Central memory CD8-positive, alpha-beta T cell (primary cell): ENCODE measurements at regions not wholly inside any gene's neighbourhood (a gene's known extent, or its start where the extent isn't known, plus 50 kb on each side); places are given as distances from the start of the nearest gene placed in this dataset.

Experiments
- ATAC-seq: fragments of 150-1000 bp; cut with Tn5 transposase; replicated peaks from 2 replicates; pipeline ENCODE4 v1.10.0; 2022; ENCODE audit warnings: mild to moderate bottlenecking, moderate FRiP score, moderate number of reproducible peaks; ENCODE audit not compliant: poor library complexity, severe bottlenecking; ENCODE audit errors: extremely low read depth
- DNase-seq, 2 donors: peaks; one replicate each; pipeline ENCODE4 v3.0.0; 2021; ENCODE audit warnings: low spot score in 2 of 2
- H3K27ac Mint-ChIP-seq: one replicate; pipeline ENCODE4 v1.8.0; 2022; ENCODE audit warnings: low read depth, mild to moderate bottlenecking, moderate library complexity, mixed read lengths
- H3K27me3 Mint-ChIP-seq: one replicate; pipeline ENCODE4 v1.8.0; 2022; ENCODE audit warnings: mixed read lengths
- H3K36me3 Mint-ChIP-seq: one replicate; pipeline ENCODE4 v1.8.0; 2022; ENCODE audit warnings: mild to moderate bottlenecking, moderate library complexity, mixed read lengths; ENCODE audit not compliant: insufficient read depth
- H3K4me1 Mint-ChIP-seq: one replicate; pipeline ENCODE4 v1.8.0; 2022; ENCODE audit warnings: mixed read lengths
- H3K4me3 Mint-ChIP-seq: one replicate; pipeline ENCODE4 v1.8.0; 2022; ENCODE audit warnings: mild to moderate bottlenecking, moderate library complexity, mixed read lengths
- H3K9me3 Mint-ChIP-seq: one replicate; pipeline ENCODE4 v1.8.0; 2022; ENCODE audit warnings: mixed read lengths

- Mint-ChIP-seq H3K36me3 (no peaks in the 10 kb centered on the region), H3K4me3 (no peak overlapping the region), H3K27me3 (no peaks in the 10 kb centered on the region), H3K9me3 (peaks cover 6% of the 10 kb centered on the region), H3K27ac (no peak overlapping the region), H3K4me1 (no peaks in the 10 kb centered on the region)
- ATAC-seq = no peak
- no peak for DNase-seq
These were observed 164.5 kb downstream of the ZNF608 start for GRCh38 chr5:124581738-124582560.

GRCh38 chr5:124580925-124581737 lies 165.3 kb downstream of the ZNF608 start:
- no peaks in the 10 kb centered on the region for H3K9me3 Mint-ChIP-seq
- no peak for ATAC-seq
- H3K4me1 Mint-ChIP-seq = no peaks in the 10 kb centered on the region
- H3K27me3 Mint-ChIP-seq = no peaks in the 10 kb centered on the region
- H3K27ac Mint-ChIP-seq = no peak overlapping the region
- H3K4me3 Mint-ChIP-seq = no peak overlapping the region
- H3K36me3 Mint-ChIP-seq = no peaks in the 10 kb centered on the region
- DNase-seq = no peak

- DNase-seq (no peak), ATAC-seq (no peak)
- Mint-ChIP-seq H3K36me3 (no peaks in the 10 kb centered on the region), H3K27ac (no peak overlapping the region), H3K9me3 (no peaks in the 10 kb centered on the region), H3K27me3 (no peaks in the 10 kb centered on the region), H3K4me1 (no peaks in the 10 kb centered on the region), H3K4me3 (no peak overlapping the region)
These were observed 165.9 kb downstream of the ZNF608 start for GRCh38 chr5:124580512-124580911.

DNA sequence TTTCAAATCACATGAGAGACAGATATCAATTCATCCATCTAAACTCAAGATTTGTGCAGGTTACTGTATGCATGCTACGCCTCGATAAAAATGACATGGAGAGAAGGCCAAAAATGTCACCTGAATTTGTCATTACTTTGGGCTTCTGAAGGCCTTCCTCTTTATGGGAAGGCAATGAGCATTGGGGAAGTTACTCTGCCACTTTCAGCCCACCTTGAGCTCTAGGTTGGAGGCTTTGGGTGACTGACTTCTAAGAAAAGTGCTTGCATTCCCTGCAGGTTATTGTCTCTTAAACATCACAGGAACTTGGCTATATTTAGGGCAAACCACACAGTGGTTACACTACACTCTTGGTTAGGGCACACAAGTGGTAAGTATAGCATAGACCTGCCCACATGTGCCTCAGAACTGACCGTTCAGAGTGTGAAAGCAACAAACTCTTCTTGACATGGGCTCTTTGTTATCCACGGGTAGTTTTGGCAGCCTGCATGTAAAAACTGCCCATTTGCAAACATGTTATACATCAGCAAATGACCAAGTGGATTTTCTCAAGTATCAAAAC lies 169.5 kb downstream of the ZNF608 start:
- DNase-seq (no peak), ATAC-seq (no peak)
- H3K4me1 Mint-ChIP-seq = no peaks in the 10 kb centered on the region
- no peaks in the 10 kb centered on the region for H3K36me3 Mint-ChIP-seq
- H3K27me3 Mint-ChIP-seq = no peaks in the 10 kb centered on the region
- H3K4me3 Mint-ChIP-seq = no peak overlapping the region
- no peak overlapping the region for H3K27ac Mint-ChIP-seq
- H3K9me3 Mint-ChIP-seq = peaks cover 5% of the 10 kb centered on the region

- no peaks in the 10 kb centered on the region for H3K27me3 Mint-ChIP-seq
- H3K36me3 Mint-ChIP-seq = no peaks in the 10 kb centered on the region
- no peak overlapping the region for H3K27ac Mint-ChIP-seq
- no peak for ATAC-seq
- peaks cover 5% of the 10 kb centered on the region for H3K9me3 Mint-ChIP-seq
- no peak for DNase-seq
- H3K4me3 Mint-ChIP-seq = no peak overlapping the region
- H3K4me1 Mint-ChIP-seq = no peaks in the 10 kb centered on the region
These were observed 170.7 kb downstream of the ZNF608 start for GRCh38 chr5:124575725-124576124.

DNA sequence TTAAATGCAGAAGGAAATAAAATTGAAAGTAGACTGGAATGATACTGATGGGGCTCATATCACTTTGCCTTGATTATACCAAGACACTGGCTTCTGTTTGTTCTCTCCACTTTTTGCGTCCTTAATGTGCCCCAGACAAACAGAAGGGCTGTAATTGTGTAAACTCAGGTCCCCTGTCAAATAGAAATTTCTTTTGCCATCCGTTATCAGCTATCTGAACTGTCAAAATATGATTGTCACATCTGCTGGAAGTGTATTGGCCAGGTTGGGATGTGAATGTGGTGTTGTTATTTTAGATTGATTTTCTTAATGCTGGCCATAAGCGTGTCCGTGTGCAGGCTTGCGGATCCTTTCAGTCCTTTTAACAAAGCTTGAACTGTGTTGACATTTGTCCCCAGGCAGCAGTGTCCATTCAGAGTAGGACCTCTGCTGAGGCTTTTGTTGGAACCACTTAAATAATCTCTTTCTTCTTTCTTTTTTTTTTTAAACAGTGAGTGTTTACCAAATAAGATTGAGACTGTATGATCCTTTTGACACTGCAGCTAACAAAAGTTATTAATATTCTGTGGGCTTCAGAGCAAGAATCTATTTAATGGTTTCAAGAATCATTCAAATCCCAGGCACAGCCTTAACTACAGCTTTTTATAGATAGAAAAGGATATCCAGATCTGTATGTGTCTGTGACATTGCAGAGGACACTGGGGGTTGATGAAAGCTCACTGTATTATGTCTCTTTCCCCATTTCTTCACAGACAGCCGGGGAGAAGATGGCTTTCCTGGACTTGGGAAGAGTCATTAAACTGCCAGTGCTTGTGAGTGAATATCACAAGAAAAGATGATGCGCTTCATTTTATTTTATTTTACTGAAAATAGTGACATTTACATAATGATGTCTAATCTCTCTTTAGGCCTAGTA lies 171.7 kb downstream of the ZNF608 start:
- no peak for DNase-seq
- Mint-ChIP-seq H3K4me3 (no peak overlapping the region), H3K36me3 (no peaks in the 10 kb centered on the region)

DNA sequence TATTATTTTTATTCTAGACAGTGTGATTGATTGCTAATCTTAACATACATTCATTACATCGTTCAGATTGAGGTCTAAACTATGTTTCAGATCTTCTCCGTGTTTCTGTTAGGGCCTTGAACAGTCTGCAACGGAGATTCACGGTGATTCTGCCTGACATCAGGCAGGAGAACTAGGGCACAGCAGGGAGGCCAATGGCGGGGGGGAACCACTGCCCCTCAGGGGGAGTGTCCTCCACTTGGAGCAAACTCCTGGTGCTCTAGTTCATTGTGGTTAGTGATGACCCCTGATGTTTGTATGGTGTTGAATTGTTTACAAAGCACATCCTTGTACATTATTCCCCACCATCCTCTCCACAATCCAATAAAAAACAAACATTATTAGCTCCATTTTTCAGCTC lies 173.5 kb downstream of the ZNF608 start:
- Mint-ChIP-seq H3K4me1 (no peaks in the 10 kb centered on the region), H3K27me3 (no peaks in the 10 kb centered on the region), H3K9me3 (peaks cover 5% of the 10 kb centered on the region), H3K27ac (no peak overlapping the region), H3K36me3 (no peaks in the 10 kb centered on the region), H3K4me3 (no peak overlapping the region)
- no peak for DNase-seq
- ATAC-seq = no peak

More for the DNA sequence above, 171.7 kb downstream of the ZNF608 start:
- Mint-ChIP-seq H3K27me3 (no peaks in the 10 kb centered on the region), H3K9me3 (peaks cover 5% of the 10 kb centered on the region), H3K4me1 (no peaks in the 10 kb centered on the region), H3K27ac (no peak overlapping the region)
- ATAC-seq = no peak

DNA sequence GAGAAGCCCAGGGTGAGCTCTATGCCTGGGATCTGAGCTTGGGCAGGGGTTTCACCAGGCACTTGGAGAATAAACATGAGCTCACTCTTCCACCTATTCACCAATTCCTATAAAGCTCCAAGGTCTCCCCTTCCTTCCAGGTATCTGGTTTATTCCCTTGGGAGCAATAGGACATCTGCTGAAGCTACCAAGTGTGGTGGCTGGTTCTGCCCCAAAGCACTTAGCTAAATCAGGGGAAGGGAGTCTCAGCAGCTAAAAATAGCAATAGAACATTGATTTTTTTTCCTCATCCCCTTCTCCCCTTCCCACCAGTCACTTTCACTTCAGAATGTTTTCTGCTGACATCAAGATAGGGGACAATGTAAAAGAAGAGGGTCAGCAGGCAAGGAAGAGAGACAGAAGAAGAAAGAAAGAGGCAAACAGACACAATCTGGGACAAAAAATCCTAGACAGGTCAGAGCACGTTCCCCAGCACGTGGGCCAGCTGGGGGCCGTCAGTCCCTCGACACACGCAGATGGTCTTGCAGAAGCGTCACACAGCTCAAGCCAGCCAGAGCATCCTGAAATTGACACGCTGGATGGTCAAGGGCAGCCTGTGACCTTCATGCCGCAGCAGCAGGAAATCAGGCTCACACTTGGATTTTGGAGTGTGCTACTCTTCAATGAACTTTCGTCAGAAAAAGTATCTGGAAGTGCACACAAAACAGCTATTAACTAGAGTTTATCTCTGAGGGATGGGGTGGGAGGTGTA lies 176.0 kb downstream of the ZNF608 start:
- no peaks in the 10 kb centered on the region for H3K4me1 Mint-ChIP-seq
- no peak overlapping the region for H3K27ac Mint-ChIP-seq
- no peak overlapping the region for H3K4me3 Mint-ChIP-seq
- no peaks in the 10 kb centered on the region for H3K36me3 Mint-ChIP-seq
- peaks cover 5% of the 10 kb centered on the region for H3K9me3 Mint-ChIP-seq
- no peaks in the 10 kb centered on the region for H3K27me3 Mint-ChIP-seq
- no peak for DNase-seq
- ATAC-seq = no peak

DNA sequence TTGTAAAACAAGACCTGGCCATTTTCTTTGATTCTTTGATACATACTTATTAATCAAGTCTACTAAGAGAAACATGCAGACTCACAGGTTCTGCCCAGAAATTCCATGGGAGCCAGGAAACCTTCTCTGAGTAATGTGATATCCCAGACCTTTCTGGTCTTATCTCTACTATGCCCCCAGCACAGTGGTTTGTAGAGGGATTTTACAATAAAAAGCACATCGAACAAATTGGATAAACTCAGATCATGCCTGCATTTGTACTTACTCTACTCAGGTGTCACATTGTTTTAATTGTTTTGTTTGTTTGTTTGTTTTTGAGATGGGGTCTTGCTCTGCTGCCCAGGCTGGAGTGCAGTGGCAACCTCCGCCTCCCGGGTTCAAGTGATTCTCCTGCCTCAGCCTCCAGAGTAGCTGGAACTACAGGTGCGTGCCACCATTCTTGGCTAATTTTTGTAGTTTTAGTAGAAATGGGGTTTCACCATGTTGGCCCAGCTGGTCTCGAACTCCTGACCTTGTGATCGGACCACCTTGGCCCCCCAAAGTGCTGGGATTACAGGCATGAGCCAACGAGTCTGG lies 179.5 kb downstream of the ZNF608 start:
- no peaks in the 10 kb centered on the region for H3K27me3 Mint-ChIP-seq
- ATAC-seq (no peak), DNase-seq (no peak)
- no peak overlapping the region for H3K4me3 Mint-ChIP-seq
- H3K27ac Mint-ChIP-seq = no peak overlapping the region
- no peaks in the 10 kb centered on the region for H3K4me1 Mint-ChIP-seq
- peaks cover 5% of the 10 kb centered on the region for H3K9me3 Mint-ChIP-seq
- no peaks in the 10 kb centered on the region for H3K36me3 Mint-ChIP-seq

- no peak overlapping the region for H3K27ac Mint-ChIP-seq
- H3K27me3 Mint-ChIP-seq = no peaks in the 10 kb centered on the region
- DNase-seq = no peak
- H3K4me1 Mint-ChIP-seq = no peaks in the 10 kb centered on the region
- H3K9me3 Mint-ChIP-seq = peaks cover 8% of the 10 kb centered on the region
- no peak overlapping the region for H3K4me3 Mint-ChIP-seq
- ATAC-seq = no peak
- no peaks in the 10 kb centered on the region for H3K36me3 Mint-ChIP-seq
These were observed 185.0 kb downstream of the ZNF608 start for GRCh38 chr5:124561451-124561850.

GRCh38 chr5:124560370-124560769 lies 186.1 kb downstream of the ZNF608 start:
- Mint-ChIP-seq H3K9me3 (peaks cover 11% of the 10 kb centered on the region), H3K27ac (no peak overlapping the region), H3K4me3 (no peak overlapping the region), H3K4me1 (no peaks in the 10 kb centered on the region), H3K27me3 (no peaks in the 10 kb centered on the region), H3K36me3 (no peaks in the 10 kb centered on the region)
- no peak for DNase-seq
- ATAC-seq = no peak
